NB4 (cell line): ENCODE measurements at regions not wholly inside any gene's neighbourhood (a gene's known extent, or its start where the extent isn't known, plus 50 kb on each side); places are given as distances from the start of the nearest gene placed in this dataset.
"Not testable (repeated sequence)": the region's sequence is repeated elsewhere in the genome, so short reads cannot be mapped to it uniquely, and the experiment has no call there.

Experiments used
- DNase-seq: peaks from one replicate; pipeline ENCODE4 v3.0.0; 2010; ENCODE audit warnings: low read depth
- H3K4me3 ChIP-seq: one replicate; pipeline ENCODE4 v1.5.1; 2011; ENCODE audit warnings: mild to moderate bottlenecking, low read depth, low read length, moderate library complexity
- CTCF ChIP-seq: IDR thresholded peaks from one replicate; pipeline ENCODE4 v1.5.1; 2012; ENCODE audit warnings: low read depth, low read length
- MYC ChIP-seq: IDR thresholded peaks from 2 replicates; pipeline ENCODE4 v1.6.1; 2011; ENCODE audit warnings: low read depth, low read length
- POLR2A ChIP-seq: IDR thresholded peaks from 2 replicates; pipeline ENCODE4 v1.6.1; 2011; ENCODE audit warnings: mild to moderate bottlenecking; ENCODE audit not compliant: insufficient read length; ENCODE audit errors: extremely low read depth
- TF ChIP-seq, protein P1 (sequence below): IDR thresholded peaks from 2 replicates; pipeline ENCODE4 v1.6.1; 2011; ENCODE audit warnings: low read depth, low read length

DNA sequence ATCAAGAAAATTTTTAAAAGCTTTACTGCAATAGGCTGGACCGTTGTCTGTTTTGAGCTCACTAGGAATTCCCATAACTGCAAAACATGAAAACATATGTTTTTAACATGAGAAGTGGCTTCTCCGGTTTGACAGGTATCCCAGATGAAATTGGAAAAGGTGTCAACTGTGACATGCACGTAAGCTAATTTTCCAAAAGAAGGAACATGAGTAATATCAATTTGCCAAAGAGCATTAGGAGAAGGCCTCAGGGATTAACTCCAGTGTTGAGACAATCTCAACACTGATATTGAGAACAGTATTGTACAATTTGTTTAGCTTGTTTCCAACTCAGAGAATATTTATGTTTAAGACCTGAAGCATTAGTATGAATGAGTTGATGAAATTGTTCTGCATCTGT lies 215.5 kb upstream of the KCNN2 start:
- DNase-seq = no peak
- TF ChIP-seq CTCF (no peak), POLR2A (no peak), MYC (no peak)
- TF ChIP-seq, protein P1, sequence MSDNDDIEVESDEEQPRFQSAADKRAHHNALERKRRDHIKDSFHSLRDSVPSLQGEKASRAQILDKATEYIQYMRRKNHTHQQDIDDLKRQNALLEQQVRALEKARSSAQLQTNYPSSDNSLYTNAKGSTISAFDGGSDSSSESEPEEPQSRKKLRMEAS = no peak
- no peak overlapping the region for H3K4me3 ChIP-seq

DNA sequence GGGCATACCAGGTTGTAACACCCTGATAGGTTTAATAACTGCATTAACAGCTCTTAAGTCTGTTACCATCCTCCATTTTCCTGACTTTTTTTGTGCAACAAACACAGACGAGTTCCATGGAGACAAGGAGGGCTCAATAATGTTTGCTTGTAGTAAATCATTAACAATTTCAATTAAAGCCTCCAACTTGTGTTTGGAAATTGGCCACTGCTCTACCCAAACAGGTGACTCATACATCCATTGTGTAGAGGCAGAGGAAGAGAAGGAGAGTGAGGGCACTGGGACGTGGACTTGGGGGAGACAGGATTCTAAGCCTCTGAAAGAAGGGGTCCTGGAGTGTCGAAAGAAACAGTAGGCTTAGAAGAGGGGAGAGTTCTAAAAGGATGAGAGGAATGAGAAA lies 213.6 kb upstream of the KCNN2 start:
- TF ChIP-seq CTCF = no peak
- no peak for TF ChIP-seq MYC
- TF ChIP-seq POLR2A = no peak
- TF ChIP-seq, protein P1 = no peak
- no peak for DNase-seq

GRCh38 chr5:114148728-114149127 lies 213.1 kb upstream of the KCNN2 start:
- DNase-seq, H3K4me3 ChIP-seq: not testable (repeated sequence)

More for the DNA sequence above, 213.6 kb upstream of the KCNN2 start:
- H3K4me3 ChIP-seq = no peak overlapping the region

GRCh38 chr5:114152656-114153360 lies 209.1 kb upstream of the KCNN2 start:
- no peak for DNase-seq
- no peak overlapping the region for H3K4me3 ChIP-seq
- TF ChIP-seq MYC (no peak), POLR2A (no peak), CTCF (no peak)
- TF ChIP-seq, protein P1 = no peak

DNA sequence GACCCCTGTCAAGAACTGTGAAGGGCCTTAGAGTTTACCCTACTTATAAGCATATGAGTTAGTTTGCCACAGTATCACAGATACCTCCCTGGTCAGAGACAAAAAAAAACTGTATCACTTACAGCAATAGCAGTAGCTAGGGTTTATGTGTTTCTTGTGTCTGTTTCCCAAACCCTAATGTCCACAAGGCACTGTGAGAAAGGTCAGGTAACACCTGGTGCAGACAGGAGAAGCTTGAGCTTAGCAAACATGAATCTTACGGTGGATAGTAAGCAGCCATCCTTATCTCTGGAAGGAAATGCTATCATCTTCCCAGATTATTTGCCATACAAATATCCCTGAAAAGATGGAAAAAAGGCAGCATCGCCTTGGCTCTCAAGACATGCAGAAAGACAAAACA lies 208.5 kb upstream of the KCNN2 start:
- H3K4me3 ChIP-seq = no peak overlapping the region
- no peak for TF ChIP-seq POLR2A
- no peak for TF ChIP-seq CTCF
- TF ChIP-seq, protein P1 = no peak
- TF ChIP-seq MYC = no peak
- no peak for DNase-seq

- TF ChIP-seq MYC (no peak), POLR2A (no peak), CTCF (no peak)
- TF ChIP-seq, protein P1 = no peak
- DNase-seq = no peak
Measured at GRCh38 chr5:114153833-114154232, 208.0 kb upstream of the KCNN2 start.

More at GRCh38 chr5:114153833-114154232, 208.0 kb upstream of the KCNN2 start:
- H3K4me3 ChIP-seq = no peak overlapping the region
